ENCODE measurements at regions not wholly inside any gene's neighbourhood (a gene's known extent, or its start where the extent isn't known, plus 50 kb on each side); places are given as distances from the start of the nearest gene placed in this dataset.

GRCh38 chr3:157700405-157700804 lies 197.2 kb upstream of the VEPH1 start:
- DNase-seq, result no peak

- DNase-seq, result no peak
These were observed 192.4 kb upstream of the VEPH1 start for GRCh38 chr3:157695586-157695985.

GRCh38 chr3:157695103-157695502 lies 191.9 kb upstream of the VEPH1 start:
- DNase-seq, result no peak

- DNase-seq, result no peak
These were observed 190.5 kb upstream of the VEPH1 start for GRCh38 chr3:157693762-157694161.

- DNase-seq, result no peak
These were observed 189.3 kb upstream of the VEPH1 start for GRCh38 chr3:157692468-157692867.

- no peak for DNase-seq
These were observed 180.5 kb upstream of the VEPH1 start for GRCh38 chr3:157683668-157684067.

- no peak for DNase-seq
These were observed 168.8 kb upstream of the VEPH1 start for GRCh38 chr3:157672061-157672460.

GRCh38 chr3:157671656-157672055 lies 168.4 kb upstream of the VEPH1 start:
- DNase-seq, result no peak

- DNase-seq, result no peak
These were observed 166.2 kb upstream of the VEPH1 start for GRCh38 chr3:157669416-157669815.

GRCh38 chr3:157667493-157667892 lies 164.3 kb upstream of the VEPH1 start:
- DNase-seq, result no peak

GRCh38 chr3:157662171-157662570 lies 159.0 kb upstream of the VEPH1 start:
- no peak for DNase-seq

- DNase-seq, result no peak
These were observed 157.6 kb upstream of the VEPH1 start for GRCh38 chr3:157660847-157661246.

GRCh38 chr3:157652366-157652765 lies 149.2 kb upstream of the VEPH1 start:
- no peak for DNase-seq

GRCh38 chr3:157650699-157651098 lies 147.5 kb upstream of the VEPH1 start:
- no peak for DNase-seq

GRCh38 chr3:157650172-157650571 lies 147.0 kb upstream of the VEPH1 start:
- peak; percentile 3 for DNase-seq

GRCh38 chr3:157649511-157649910 lies 146.3 kb upstream of the VEPH1 start:
- no peak for DNase-seq

- DNase-seq, result no peak
These were observed 144.6 kb upstream of the VEPH1 start for GRCh38 chr3:157647820-157648219.

GRCh38 chr3:157639756-157640426 lies 136.7 kb upstream of the VEPH1 start:
- no peak for DNase-seq

- no peak for DNase-seq
These were observed 134.7 kb upstream of the VEPH1 start for GRCh38 chr3:157637866-157638265.

- DNase-seq, result no peak
These were observed 130.0 kb upstream of the VEPH1 start for GRCh38 chr3:157633241-157633640.

GRCh38 chr3:157632075-157632474 lies 128.9 kb upstream of the VEPH1 start:
- DNase-seq, result no peak

GRCh38 chr3:157631478-157631877 lies 128.3 kb upstream of the VEPH1 start:
- DNase-seq, result no peak

- DNase-seq, result peak; percentile 67
These were observed 123.6 kb upstream of the VEPH1 start for GRCh38 chr3:157626817-157627216.

- DNase-seq, result no peak
These were observed 121.6 kb upstream of the VEPH1 start for GRCh38 chr3:157624801-157625200.

- DNase-seq, result no peak
These were observed 115.7 kb upstream of the VEPH1 start for GRCh38 chr3:157618886-157619285.

All from NCI-H2029 (cell line).